ENCODE measurements at regions not wholly inside any gene's neighbourhood (a gene's known extent, or its start where the extent isn't known, plus 50 kb on each side); places are given as distances from the start of the nearest gene placed in this dataset.

GRCh38 chr11:69918938-69919650 is 99.9 kb upstream of the FGF3 start:
- Histone ChIP-seq H3K36me3 (ENCODE audit: control insufficient read depth in 2 of 2, insufficient read depth in 2 of 2, low read length in 2 of 2) (no peaks in the 10 kb centered on the region), H3K9me3 (ENCODE audit: control insufficient read depth in 2 of 2, low read length in 2 of 2) (no peaks in the 10 kb centered on the region), H3K27me3 (ENCODE audit: control insufficient read depth in 2 of 2, insufficient read depth in 2 of 2, low read length in 2 of 2) (peaks cover 2 to 7% of the 10 kb centered on the region in 2 donors), H3K27ac (ENCODE audit: low read depth in 2 of 2, low read length in 2 of 2) (no peak overlapping the region), H3K4me1 (ENCODE audit: control insufficient read depth in 2 of 2, insufficient read depth in 2 of 2, low read length in 2 of 2) (peaks cover 9 to 14% of the 10 kb centered on the region in 2 donors), H3K9ac (ENCODE audit: low read depth in 1 of 2, low read length in 2 of 2) (no peak overlapping the region), H3K4me3 (ENCODE audit: low read length in 2 of 2) (no peak overlapping the region)

- Histone ChIP-seq H3K36me3 (ENCODE audit: control insufficient read depth in 2 of 2, insufficient read depth in 2 of 2, low read length in 2 of 2) (no peaks in the 10 kb centered on the region), H3K27me3 (ENCODE audit: control insufficient read depth in 2 of 2, insufficient read depth in 2 of 2, low read length in 2 of 2) (peaks cover 2 to 7% of the 10 kb centered on the region in 2 donors), H3K9me3 (ENCODE audit: control insufficient read depth in 2 of 2, low read length in 2 of 2) (no peaks in the 10 kb centered on the region), H3K4me3 (ENCODE audit: low read length in 2 of 2) (no peak overlapping the region), H3K4me1 (ENCODE audit: control insufficient read depth in 2 of 2, insufficient read depth in 2 of 2, low read length in 2 of 2) (peaks cover 9 to 14% of the 10 kb centered on the region in 2 donors), H3K9ac (ENCODE audit: low read depth in 1 of 2, low read length in 2 of 2) (no peak overlapping the region), H3K27ac (ENCODE audit: low read depth in 2 of 2, low read length in 2 of 2) (no peak overlapping the region)
Observed at GRCh38 chr11:69919659-69920344, 100.6 kb upstream of the FGF3 start.

GRCh38 chr11:69920345-69921127 is 101.3 kb upstream of the FGF3 start:
- Histone ChIP-seq H3K9ac (ENCODE audit: low read depth in 1 of 2, low read length in 2 of 2) (no peak overlapping the region), H3K4me1 (ENCODE audit: control insufficient read depth in 2 of 2, insufficient read depth in 2 of 2, low read length in 2 of 2) (peaks cover 5 to 11% of the 10 kb centered on the region in 2 donors), H3K27me3 (ENCODE audit: control insufficient read depth in 2 of 2, insufficient read depth in 2 of 2, low read length in 2 of 2) (peaks cover 2 to 7% of the 10 kb centered on the region in 2 donors), H3K36me3 (ENCODE audit: control insufficient read depth in 2 of 2, insufficient read depth in 2 of 2, low read length in 2 of 2) (no peaks in the 10 kb centered on the region), H3K27ac (ENCODE audit: low read depth in 2 of 2, low read length in 2 of 2) (no peak overlapping the region), H3K4me3 (ENCODE audit: low read length in 2 of 2) (no peak overlapping the region), H3K9me3 (ENCODE audit: control insufficient read depth in 2 of 2, low read length in 2 of 2) (no peaks in the 10 kb centered on the region)

- Histone ChIP-seq H3K9me3 (ENCODE audit: control insufficient read depth in 2 of 2, low read length in 2 of 2) (no peaks in the 10 kb centered on the region), H3K9ac (ENCODE audit: low read depth in 1 of 2, low read length in 2 of 2) (no peak overlapping the region), H3K27ac (ENCODE audit: low read depth in 2 of 2, low read length in 2 of 2) (no peak overlapping the region), H3K36me3 (ENCODE audit: control insufficient read depth in 2 of 2, insufficient read depth in 2 of 2, low read length in 2 of 2) (no peaks in the 10 kb centered on the region), H3K27me3 (ENCODE audit: control insufficient read depth in 2 of 2, insufficient read depth in 2 of 2, low read length in 2 of 2) (peaks cover 7% of the 10 kb centered on the region in 2 donors), H3K4me1 (ENCODE audit: control insufficient read depth in 2 of 2, insufficient read depth in 2 of 2, low read length in 2 of 2) (peaks cover 0 to 3% of the 10 kb centered on the region in 2 donors), H3K4me3 (ENCODE audit: low read length in 2 of 2) (no peak overlapping the region)
Observed at GRCh38 chr11:69921128-69922014, 102.2 kb upstream of the FGF3 start.

GRCh38 chr11:69922015-69922595 is 102.9 kb upstream of the FGF3 start:
- Histone ChIP-seq H3K27ac (ENCODE audit: low read depth in 2 of 2, low read length in 2 of 2) (no peak overlapping the region), H3K4me3 (ENCODE audit: low read length in 2 of 2) (no peak overlapping the region), H3K9ac (ENCODE audit: low read depth in 1 of 2, low read length in 2 of 2) (no peak overlapping the region), H3K9me3 (ENCODE audit: control insufficient read depth in 2 of 2, low read length in 2 of 2) (no peaks in the 10 kb centered on the region), H3K4me1 (ENCODE audit: control insufficient read depth in 2 of 2, insufficient read depth in 2 of 2, low read length in 2 of 2) (peaks cover 0 to 3% of the 10 kb centered on the region in 2 donors), H3K27me3 (ENCODE audit: control insufficient read depth in 2 of 2, insufficient read depth in 2 of 2, low read length in 2 of 2) (peaks cover 7 to 9% of the 10 kb centered on the region in 2 donors), H3K36me3 (ENCODE audit: control insufficient read depth in 2 of 2, insufficient read depth in 2 of 2, low read length in 2 of 2) (no peaks in the 10 kb centered on the region)

- Histone ChIP-seq H3K27me3 (ENCODE audit: control insufficient read depth in 2 of 2, insufficient read depth in 2 of 2, low read length in 2 of 2) (peaks cover 7 to 9% of the 10 kb centered on the region in 2 donors), H3K4me1 (ENCODE audit: control insufficient read depth in 2 of 2, insufficient read depth in 2 of 2, low read length in 2 of 2) (peaks cover 0 to 3% of the 10 kb centered on the region in 2 donors), H3K9me3 (ENCODE audit: control insufficient read depth in 2 of 2, low read length in 2 of 2) (no peaks in the 10 kb centered on the region), H3K36me3 (ENCODE audit: control insufficient read depth in 2 of 2, insufficient read depth in 2 of 2, low read length in 2 of 2) (no peaks in the 10 kb centered on the region), H3K4me3 (ENCODE audit: low read length in 2 of 2) (no peak overlapping the region), H3K27ac (ENCODE audit: low read depth in 2 of 2, low read length in 2 of 2) (no peak overlapping the region), H3K9ac (ENCODE audit: low read depth in 1 of 2, low read length in 2 of 2) (no peak overlapping the region)
Observed at GRCh38 chr11:69922596-69923111, 103.4 kb upstream of the FGF3 start.

GRCh38 chr11:69923196-69923595 is 104.0 kb upstream of the FGF3 start:
- H3K9me3 ChIP-seq (ENCODE audit: control insufficient read depth in 2 of 2, low read length in 2 of 2), result no peaks in the 10 kb centered on the region
- no peaks in the 10 kb centered on the region for H3K36me3 ChIP-seq (ENCODE audit: control insufficient read depth in 2 of 2, insufficient read depth in 2 of 2, low read length in 2 of 2)
- H3K9ac ChIP-seq (ENCODE audit: low read depth in 1 of 2, low read length in 2 of 2), result no peak overlapping the region
- peaks cover 0 to 3% of the 10 kb centered on the region in 2 donors for H3K4me1 ChIP-seq (ENCODE audit: control insufficient read depth in 2 of 2, insufficient read depth in 2 of 2, low read length in 2 of 2)
- H3K4me3 ChIP-seq (ENCODE audit: low read length in 2 of 2), result no peak overlapping the region
- peaks cover 4 to 9% of the 10 kb centered on the region in 2 donors for H3K27me3 ChIP-seq (ENCODE audit: control insufficient read depth in 2 of 2, insufficient read depth in 2 of 2, low read length in 2 of 2)
- H3K27ac ChIP-seq (ENCODE audit: low read depth in 2 of 2, low read length in 2 of 2), result no peak overlapping the region

- Histone ChIP-seq H3K27me3 (ENCODE audit: control insufficient read depth in 2 of 2, insufficient read depth in 2 of 2, low read length in 2 of 2) (peaks cover 0 to 9% of the 10 kb centered on the region in 2 donors), H3K36me3 (ENCODE audit: control insufficient read depth in 2 of 2, insufficient read depth in 2 of 2, low read length in 2 of 2) (no peaks in the 10 kb centered on the region), H3K9me3 (ENCODE audit: control insufficient read depth in 2 of 2, low read length in 2 of 2) (no peaks in the 10 kb centered on the region), H3K9ac (ENCODE audit: low read depth in 1 of 2, low read length in 2 of 2) (no peak overlapping the region), H3K4me1 (ENCODE audit: control insufficient read depth in 2 of 2, insufficient read depth in 2 of 2, low read length in 2 of 2) (no peaks in the 10 kb centered on the region), H3K27ac (ENCODE audit: low read depth in 2 of 2, low read length in 2 of 2) (no peak overlapping the region), H3K4me3 (ENCODE audit: low read length in 2 of 2) (no peak overlapping the region)
Observed at GRCh38 chr11:69923641-69924307, 104.6 kb upstream of the FGF3 start.
